GM19455 (cell line): ENCODE measurements at regions not wholly inside any gene's neighbourhood (a gene's known extent, or its start where the extent isn't known, plus 50 kb on each side); places are given as distances from the start of the nearest gene placed in this dataset.
A peak's percentile ranks its signal among the peaks of the same experiment; 100 is the strongest.
"Not testable (repeated sequence)": the region's sequence is repeated elsewhere in the genome, so short reads cannot be mapped to it uniquely, and the experiment has no call there.

ENCODE experiments used
- ATAC-seq: cut with Tn5 transposase; IDR thresholded peaks from one replicate; pipeline ENCODE4 v1.9.1; 2021; ENCODE audit not compliant: unreplicated experiment

GRCh38 chr3:103158183-103158582, 723.4 kb downstream of the ZPLD1 start:
- no peak for ATAC-seq

GRCh38 chr3:103166890-103167289, 732.1 kb downstream of the ZPLD1 start:
- no peak for ATAC-seq

DNA sequence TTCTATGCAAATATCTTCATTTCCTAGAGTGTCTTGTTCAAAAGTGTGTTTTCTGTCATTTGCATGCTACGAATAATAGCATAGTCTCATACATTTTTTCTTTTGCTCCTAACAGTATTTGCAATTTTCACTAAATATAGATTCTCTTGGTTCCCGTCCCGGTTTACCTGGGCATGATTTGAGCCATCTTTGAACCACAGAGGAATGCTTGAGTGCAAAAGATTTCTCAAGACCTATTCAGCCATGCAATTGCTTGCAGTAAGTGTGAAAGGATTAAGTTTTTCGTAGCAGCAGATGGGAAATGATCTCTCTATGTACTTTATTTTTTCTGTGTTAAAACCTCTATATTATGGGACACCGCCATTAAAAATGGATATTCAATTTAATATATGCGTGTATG, 733.0 kb downstream of the ZPLD1 start:
- no peak for ATAC-seq

DNA sequence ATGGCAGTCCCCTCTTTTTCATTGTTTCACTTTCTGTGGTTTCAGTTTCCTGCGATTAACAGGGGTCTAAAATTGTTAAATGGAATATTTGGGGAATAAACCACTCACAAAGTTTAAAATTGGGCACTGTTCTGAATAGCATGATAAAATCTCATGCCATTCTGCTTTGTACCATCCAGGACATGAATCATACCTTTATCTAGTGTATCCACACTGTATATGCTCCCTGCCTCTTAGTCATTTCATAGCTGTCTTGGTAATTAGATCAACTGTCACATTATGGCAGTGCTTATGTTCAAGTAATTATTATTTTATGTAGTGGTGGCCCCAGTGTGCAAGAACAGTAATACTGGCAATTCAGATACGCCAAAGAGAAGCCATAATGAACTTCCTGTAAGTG, 734.5 kb downstream of the ZPLD1 start:
- no peak for ATAC-seq

GRCh38 chr3:103170651-103171050, 735.8 kb downstream of the ZPLD1 start:
- no peak for ATAC-seq

- no peak for ATAC-seq
Measured at GRCh38 chr3:103173940-103174339, 739.1 kb downstream of the ZPLD1 start.

DNA sequence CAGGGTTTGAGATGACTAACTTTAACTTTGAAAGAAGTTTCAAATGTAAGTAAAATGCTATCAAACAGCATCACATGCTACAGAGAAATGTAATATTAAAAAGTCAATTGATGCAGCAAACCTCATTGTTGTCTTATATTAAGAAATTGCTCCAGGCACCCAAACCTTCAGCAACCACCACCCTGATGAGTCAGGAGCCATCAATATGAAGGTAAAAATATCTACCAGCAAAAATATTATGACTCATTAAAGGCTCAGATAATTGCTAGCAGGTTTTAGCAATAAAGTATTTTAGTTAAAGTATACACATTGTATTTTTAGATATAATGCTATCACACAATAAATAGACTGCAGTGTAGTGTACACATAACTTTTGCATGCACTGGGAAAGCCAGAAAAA, 746.3 kb downstream of the ZPLD1 start:
- no peak for ATAC-seq

GRCh38 chr3:103184772-103185171, 750.0 kb downstream of the ZPLD1 start:
- no peak for ATAC-seq

DNA sequence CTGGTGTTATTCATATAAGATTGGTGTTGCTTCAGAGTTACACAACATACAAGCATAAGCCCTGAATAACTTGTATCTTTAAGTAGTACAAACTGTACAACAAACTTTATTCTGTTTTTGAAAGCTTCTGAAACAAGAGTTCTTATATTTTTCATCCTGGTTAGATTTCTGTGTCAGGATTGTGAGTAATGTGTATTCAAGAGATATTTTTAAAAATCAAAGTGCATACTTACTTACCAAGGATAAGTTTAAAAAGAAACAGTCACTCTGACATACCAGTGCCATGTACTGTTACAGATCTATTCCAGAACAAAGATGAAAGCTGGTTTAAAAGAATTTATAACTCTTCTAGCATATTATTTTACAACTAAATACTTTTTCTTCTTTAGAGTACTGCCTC, 755.1 kb downstream of the ZPLD1 start:
- ATAC-seq = no peak

GRCh38 chr3:103195216-103195615, 760.4 kb downstream of the ZPLD1 start:
- no peak for ATAC-seq

GRCh38 chr3:103203441-103203840, 768.6 kb downstream of the ZPLD1 start:
- no peak for ATAC-seq

DNA sequence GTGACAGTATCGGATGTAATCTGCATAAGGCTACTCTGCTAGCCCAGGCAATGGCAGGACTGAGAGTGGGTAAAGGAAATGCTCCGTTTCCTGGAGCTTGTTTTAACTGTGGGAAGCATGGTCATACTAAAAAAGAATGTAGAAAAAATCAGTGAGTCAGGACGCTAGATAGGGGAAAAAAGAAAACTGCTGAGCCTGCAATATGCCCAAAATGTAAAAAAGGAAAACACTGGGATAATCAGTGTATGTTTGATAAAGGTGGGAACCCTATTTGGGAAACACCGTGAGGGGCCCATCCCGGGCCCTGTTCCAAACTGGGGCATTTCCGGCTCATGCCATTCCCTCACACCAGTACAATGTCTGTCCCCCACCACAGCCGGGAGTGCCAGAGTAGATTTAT, 775.8 kb downstream of the ZPLD1 start:
- ATAC-seq = no peak

DNA sequence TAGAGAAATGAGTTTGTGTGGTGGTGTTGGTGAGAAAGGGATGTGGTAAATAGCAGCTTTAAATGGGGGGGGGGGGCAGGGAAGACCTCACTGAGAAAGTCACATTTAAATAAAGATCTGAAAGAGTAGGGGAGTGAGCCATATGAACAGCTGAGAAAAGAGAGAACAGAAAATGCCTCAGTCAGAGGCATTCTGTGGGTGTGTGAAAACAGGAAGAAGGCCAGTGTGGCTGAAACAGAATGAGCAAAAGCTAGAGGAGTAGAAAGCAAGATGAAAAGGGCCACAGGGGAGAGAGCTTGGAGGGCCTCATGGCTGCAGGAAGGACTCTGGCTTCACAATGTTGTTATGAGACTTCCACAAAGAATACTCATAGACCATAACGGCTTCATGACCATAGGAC, 783.3 kb downstream of the ZPLD1 start:
- peak; percentile 100 for ATAC-seq

GRCh38 chr3:103218793-103219192, 784.0 kb downstream of the ZPLD1 start:
- peak; percentile 2 for ATAC-seq

DNA sequence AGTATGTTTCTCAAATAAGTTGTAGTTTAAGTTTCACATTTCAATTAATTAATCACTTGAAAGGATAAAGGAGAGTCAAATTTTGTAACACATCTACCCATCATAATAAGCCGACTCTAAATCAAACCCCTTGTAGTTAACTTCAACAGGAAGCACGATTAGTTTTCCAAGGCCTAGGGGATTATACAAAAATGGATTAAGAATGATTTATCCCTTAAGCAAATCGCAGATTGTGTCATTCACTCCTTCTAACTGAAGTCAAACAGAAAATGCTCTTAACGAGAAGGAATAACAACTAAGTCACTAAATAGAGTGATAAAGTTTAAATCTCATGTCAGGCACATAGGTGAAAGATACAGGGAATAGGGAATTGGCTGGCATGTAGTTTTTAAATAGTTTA, 792.8 kb downstream of the ZPLD1 start:
- ATAC-seq = no peak

GRCh38 chr3:103247459-103247858, 812.6 kb downstream of the ZPLD1 start:
- ATAC-seq = no peak

GRCh38 chr3:103254827-103255226, 820.0 kb downstream of the ZPLD1 start:
- not testable (repeated sequence) for ATAC-seq

DNA sequence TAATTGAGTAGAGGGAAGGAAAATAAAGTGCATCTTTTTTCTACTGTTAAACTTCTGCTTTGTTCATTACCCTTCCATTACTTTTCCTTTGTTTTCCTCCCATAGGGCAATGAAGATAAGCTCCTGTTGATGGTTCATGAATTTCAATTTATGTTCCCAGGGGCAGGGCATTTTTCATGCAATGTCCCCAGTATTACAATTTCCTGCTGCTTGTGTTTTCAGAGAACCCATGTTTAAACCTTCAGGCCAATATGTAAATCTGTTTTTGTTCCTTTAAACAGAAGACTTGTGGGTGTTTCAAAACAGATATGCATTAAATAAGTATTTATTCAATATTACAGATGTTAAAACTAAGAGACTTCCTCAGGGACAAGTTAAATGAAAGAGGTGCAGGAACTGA, 834.5 kb downstream of the ZPLD1 start:
- no peak for ATAC-seq

DNA sequence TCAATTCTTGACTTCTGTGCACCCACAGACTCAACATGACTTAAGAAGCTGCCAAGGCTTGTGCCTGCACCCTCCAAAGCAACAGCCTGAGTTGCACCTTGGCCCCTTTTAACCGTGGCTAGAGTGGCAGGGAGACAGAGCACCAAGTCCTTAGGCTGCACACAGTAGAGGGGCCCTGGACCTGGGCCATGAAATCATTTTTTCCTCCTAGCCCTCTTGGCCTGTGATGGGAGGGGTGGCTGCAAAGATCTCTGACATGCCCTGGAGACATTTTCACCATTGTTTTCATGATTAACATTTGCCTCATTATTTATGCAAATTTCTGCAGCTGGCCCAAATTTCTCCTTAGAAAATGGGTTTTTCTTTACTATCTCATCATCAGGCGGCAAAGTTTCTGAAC, 836.8 kb downstream of the ZPLD1 start:
- no peak for ATAC-seq

GRCh38 chr3:103295974-103296570, 861.3 kb downstream of the ZPLD1 start:
- no peak for ATAC-seq

GRCh38 chr3:103297502-103297901, 862.7 kb downstream of the ZPLD1 start:
- not testable (repeated sequence) for ATAC-seq

DNA sequence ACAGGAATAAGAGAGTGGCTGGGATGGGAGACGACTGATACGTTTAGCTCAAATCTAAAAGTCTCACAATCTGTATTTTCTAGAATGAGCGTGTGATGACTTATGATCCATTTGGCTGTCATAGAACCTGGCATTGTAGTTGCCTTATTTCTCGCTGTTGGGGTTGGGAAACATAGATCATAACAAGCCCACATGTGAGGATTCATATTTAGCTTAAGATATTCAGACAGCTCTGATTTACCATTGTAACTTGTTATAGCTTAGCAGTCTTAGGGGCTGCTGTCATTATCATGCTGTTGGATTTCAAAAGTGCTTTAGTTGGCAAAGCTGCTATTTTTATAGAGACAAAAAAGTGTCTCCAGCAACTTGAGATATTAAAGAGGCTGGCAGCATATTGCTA, 871.3 kb downstream of the ZPLD1 start:
- no peak for ATAC-seq

DNA sequence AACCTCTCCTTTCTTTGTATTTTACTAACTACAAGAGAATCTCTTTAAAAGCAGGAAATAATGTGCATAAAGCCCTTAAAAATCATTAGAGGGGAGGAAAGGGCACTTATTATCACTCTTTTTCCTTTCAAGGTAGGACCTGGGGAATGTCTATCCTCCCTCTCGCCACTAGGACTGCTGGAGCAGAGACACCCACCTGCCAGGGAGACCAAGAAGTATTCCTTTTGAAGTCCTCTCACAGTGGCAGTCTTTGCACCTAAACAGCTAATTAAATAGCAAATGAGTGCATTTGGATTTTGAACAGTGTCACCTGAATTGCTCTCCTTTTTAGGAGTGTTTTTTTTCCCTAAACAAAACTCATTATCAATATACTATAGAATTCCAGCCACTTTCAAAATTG, 874.1 kb downstream of the ZPLD1 start:
- no peak for ATAC-seq

DNA sequence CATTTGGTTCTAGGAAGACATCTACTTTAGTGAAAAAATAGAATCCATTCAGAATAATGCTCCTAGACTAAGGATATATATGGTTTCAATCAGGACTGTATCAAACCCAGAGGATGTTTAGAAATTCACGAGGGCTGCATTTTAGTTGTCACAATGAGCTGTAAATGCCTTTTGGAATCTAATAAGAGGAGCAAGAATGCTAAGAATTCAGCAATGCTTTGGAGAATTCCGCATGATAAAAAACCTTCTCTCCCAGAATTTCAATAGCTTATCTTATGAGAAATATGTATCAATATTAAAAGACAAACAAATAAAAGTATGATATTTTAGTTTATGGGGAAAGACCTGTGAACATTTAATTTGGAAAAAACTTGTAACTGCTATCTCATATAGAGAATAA, 885.1 kb downstream of the ZPLD1 start:
- no peak for ATAC-seq
